Bronchial epithelial cell (primary cell): ENCODE measurements at regions not wholly inside any gene's neighbourhood (a gene's known extent, or its start where the extent isn't known, plus 50 kb on each side); places are given as distances from the start of the nearest gene placed in this dataset.

Experiments used
- DNase-seq: peaks from one replicate; pipeline ENCODE4 v3.0.0-alpha.2; 2010; ENCODE audit warnings: low read depth
- FAIRE-seq: peaks from 2 replicates; lab custom pipeline; 2011; peaks lifted over from hg19 to GRCh38; lab: Jason Lieb, UNC
- H3K27me3 ChIP-seq: 2 replicates; pipeline ENCODE4 v1.5.1; 2011; ENCODE audit warnings: low read length; ENCODE audit not compliant: control insufficient read depth, insufficient read depth
- H3K36me3 ChIP-seq: 2 replicates; pipeline ENCODE4 v1.5.1; 2011; ENCODE audit warnings: low read length; ENCODE audit not compliant: control insufficient read depth, insufficient read depth
- H3K4me3 ChIP-seq: 2 replicates; pipeline ENCODE4 v1.5.1; 2011; ENCODE audit warnings: mild to moderate bottlenecking, low read depth, low read length, control low read depth
- CTCF ChIP-seq: IDR thresholded peaks from 2 replicates; pipeline ENCODE4 v1.5.1; 2011; ENCODE audit warnings: mild to moderate bottlenecking, moderate library complexity, low read length, control low read depth, inconsistent platforms; ENCODE audit not compliant: insufficient read depth, severe bottlenecking

- no peak for TF ChIP-seq CTCF
- Histone ChIP-seq H3K27me3 (no peaks in the 10 kb centered on the region), H3K4me3 (no peak overlapping the region), H3K36me3 (no peaks in the 10 kb centered on the region)
- FAIRE-seq (no peak), DNase-seq (peak; percentile 70)
These were observed 355.6 kb downstream of the PAX3 start for GRCh38 chr2:221943076-221943810.

- no peak for DNase-seq
- no peaks in the 10 kb centered on the region for H3K27me3 ChIP-seq
- TF ChIP-seq CTCF: no peak
- FAIRE-seq: no peak
- H3K4me3 ChIP-seq: no peak overlapping the region
- no peaks in the 10 kb centered on the region for H3K36me3 ChIP-seq
These were observed 359.3 kb upstream of the EPHA4 start for GRCh38 chr2:221931251-221931991.

GRCh38 chr2:221929259-221929658, 357.2 kb upstream of the EPHA4 start:
- no peak for TF ChIP-seq CTCF
- FAIRE-seq (no peak), DNase-seq (no peak)
- H3K27me3 ChIP-seq: no peaks in the 10 kb centered on the region
- no peak overlapping the region for H3K4me3 ChIP-seq
- no peaks in the 10 kb centered on the region for H3K36me3 ChIP-seq

GRCh38 chr2:221926327-221926726, 354.2 kb upstream of the EPHA4 start:
- DNase-seq: no peak
- Histone ChIP-seq H3K36me3 (no peaks in the 10 kb centered on the region), H3K4me3 (no peak overlapping the region), H3K27me3 (no peaks in the 10 kb centered on the region)
- TF ChIP-seq CTCF: no peak
- no peak for FAIRE-seq

- FAIRE-seq (no peak), DNase-seq (no peak)
- H3K4me3 ChIP-seq: no peak overlapping the region
- H3K27me3 ChIP-seq: no peaks in the 10 kb centered on the region
- H3K36me3 ChIP-seq: no peaks in the 10 kb centered on the region
- no peak for TF ChIP-seq CTCF
These were observed 352.5 kb upstream of the EPHA4 start for GRCh38 chr2:221924576-221924975.
